ENCODE measurements at regions not wholly inside any gene's neighbourhood (a gene's known extent, or its start where the extent isn't known, plus 50 kb on each side); places are given as distances from the start of the nearest gene placed in this dataset.

- TF ChIP-seq ZNF462 (CRISPR knock-in tag; IDR thresholded peaks at IDR 0.05) (no peak), EZH2phosphoT487 (IDR thresholded peaks at IDR 0.05; ENCODE audit: unreplicated experiment) (no peak), EZH2 (IDR thresholded peaks at IDR 0.05; ENCODE audit: low read depth, unreplicated experiment) (no peak), ZNF331 (CRISPR knock-in tag; IDR thresholded peaks at IDR 0.05; ENCODE audit: low read depth) (no peak), ZNF114 (CRISPR knock-in tag; IDR thresholded peaks at IDR 0.05) (no peak), STAT1 (IDR thresholded peaks at IDR 0.05; ENCODE audit: unreplicated experiment) (no peak), REST (IDR thresholded peaks at IDR 0.05; ENCODE audit: unreplicated experiment) (no peak), CTCF (conservative IDR thresholded peaks at IDR 0.05; ENCODE audit: low read depth in 2 of 2) (no peak), POLR2AphosphoS5 (IDR thresholded peaks at IDR 0.05; ENCODE audit: low read depth) (no peak)
Observed at GRCh38 chr2:17232776-17233556, 285.3 kb downstream of the RAD51AP2 start (continued).

All from GM23338 (cell line).